ENCODE measurements at regions not wholly inside any gene's neighbourhood (a gene's known extent, or its start where the extent isn't known, plus 50 kb on each side); places are given as distances from the start of the nearest gene placed in this dataset.
"Not testable (repeated sequence)": the region's sequence is repeated elsewhere in the genome, so short reads cannot be mapped to it uniquely, and the experiment has no call there.

DNA sequence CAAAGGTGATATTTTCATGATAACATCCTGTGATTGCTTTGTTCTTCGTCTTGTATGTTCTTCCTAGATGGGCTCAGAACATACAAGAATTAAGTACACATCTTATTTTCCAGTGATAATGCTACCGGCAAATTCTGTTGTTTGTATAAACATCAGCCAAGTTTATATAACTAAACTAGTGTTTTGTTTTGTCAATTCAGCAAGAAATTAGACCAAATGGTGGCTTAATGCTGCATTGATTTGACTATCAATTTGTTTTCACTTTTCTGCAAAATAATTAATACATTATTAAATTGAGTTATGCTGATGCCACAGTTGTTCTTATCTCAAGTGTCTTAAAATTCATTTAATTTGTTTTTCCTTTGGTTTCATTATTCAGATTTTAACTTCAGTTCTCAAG, 177.7 kb downstream of the OR4F29 start:
- not testable (repeated sequence) for DNase-seq

DNA sequence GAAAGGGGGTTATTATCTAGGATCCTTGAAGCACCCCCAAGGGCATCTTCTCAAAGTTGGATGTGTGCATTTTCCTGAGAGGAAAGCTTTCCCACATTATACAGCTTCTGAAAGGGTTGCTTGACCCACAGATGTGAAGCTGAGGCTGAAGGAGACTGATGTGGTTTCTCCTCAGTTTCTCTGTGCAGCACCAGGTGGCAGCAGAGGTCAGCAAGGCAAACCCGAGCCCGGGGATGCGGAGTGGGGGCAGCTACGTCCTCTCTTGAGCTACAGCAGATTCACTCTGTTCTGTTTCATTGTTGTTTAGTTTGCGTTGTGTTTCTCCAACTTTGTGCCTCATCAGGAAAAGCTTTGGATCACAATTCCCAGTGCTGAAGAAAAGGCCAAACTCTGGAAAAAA, 183.7 kb downstream of the OR4F29 start:
- peak; percentile 76 for DNase-seq

All from femur (tissue), 1 donor.